ENCODE measurements at regions not wholly inside any gene's neighbourhood (a gene's known extent, or its start where the extent isn't known, plus 50 kb on each side); places are given as distances from the start of the nearest gene placed in this dataset.

DNA sequence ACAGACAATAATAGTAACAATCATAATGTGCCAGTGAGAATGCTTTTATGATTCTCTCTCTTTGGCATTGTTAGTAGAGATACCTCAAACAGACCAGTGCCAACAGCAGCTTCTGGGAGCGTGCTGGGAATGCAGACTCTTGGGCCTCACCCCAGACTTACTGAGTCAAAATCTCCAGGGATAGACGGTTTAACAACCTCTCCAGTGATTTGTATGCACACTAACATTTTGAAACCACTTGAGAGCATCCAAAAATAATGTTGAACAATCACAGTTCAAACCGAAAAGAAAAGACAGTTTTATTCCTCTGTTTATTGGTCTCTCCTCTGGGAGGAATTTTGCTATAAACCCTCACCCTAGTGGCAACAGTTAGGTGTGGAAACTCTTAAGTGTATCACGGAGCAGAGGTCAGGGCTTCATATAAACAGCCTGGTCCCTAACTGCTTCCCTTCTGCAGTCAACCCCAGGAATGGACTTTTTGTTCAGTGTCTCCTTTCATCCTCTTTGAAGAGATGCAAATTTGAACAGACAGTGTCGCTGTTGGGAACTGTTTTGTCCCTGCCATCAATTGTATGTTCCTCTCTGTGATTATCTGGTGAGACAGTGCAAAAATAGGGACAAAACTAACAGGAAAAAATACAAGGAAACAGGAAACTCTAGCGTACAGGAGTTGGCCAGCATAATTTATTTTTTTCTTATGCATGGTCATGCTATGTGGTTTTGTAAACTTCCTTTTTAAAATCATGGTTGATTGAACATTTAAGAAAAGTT lies 162.4 kb upstream of the BTBD3 start:
- TF ChIP-seq, protein P1, sequence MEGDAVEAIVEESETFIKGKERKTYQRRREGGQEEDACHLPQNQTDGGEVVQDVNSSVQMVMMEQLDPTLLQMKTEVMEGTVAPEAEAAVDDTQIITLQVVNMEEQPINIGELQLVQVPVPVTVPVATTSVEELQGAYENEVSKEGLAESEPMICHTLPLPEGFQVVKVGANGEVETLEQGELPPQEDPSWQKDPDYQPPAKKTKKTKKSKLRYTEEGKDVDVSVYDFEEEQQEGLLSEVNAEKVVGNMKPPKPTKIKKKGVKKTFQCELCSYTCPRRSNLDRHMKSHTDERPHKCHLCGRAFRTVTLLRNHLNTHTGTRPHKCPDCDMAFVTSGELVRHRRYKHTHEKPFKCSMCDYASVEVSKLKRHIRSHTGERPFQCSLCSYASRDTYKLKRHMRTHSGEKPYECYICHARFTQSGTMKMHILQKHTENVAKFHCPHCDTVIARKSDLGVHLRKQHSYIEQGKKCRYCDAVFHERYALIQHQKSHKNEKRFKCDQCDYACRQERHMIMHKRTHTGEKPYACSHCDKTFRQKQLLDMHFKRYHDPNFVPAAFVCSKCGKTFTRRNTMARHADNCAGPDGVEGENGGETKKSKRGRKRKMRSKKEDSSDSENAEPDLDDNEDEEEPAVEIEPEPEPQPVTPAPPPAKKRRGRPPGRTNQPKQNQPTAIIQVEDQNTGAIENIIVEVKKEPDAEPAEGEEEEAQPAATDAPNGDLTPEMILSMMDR (conservative IDR thresholded peaks at IDR 0.05), result no peak
- no peak for TF ChIP-seq EZH2 (IDR thresholded peaks at IDR 0.05; ENCODE audit: low read depth)
